Erythroblast (primary cell): ENCODE measurements at regions not wholly inside any gene's neighbourhood (a gene's known extent, or its start where the extent isn't known, plus 50 kb on each side); places are given as distances from the start of the nearest gene placed in this dataset.

ENCODE experiments used
- GATA1 ChIP-seq: IDR thresholded peaks from 2 replicates; pipeline ENCODE4 v1.6.1; 2011; ENCODE audit warnings: low read depth, mild to moderate bottlenecking, control low read depth, low read length, moderate library complexity
- POLR2A ChIP-seq: IDR thresholded peaks from 2 replicates; pipeline ENCODE4 v1.6.1; 2011; ENCODE audit warnings: mild to moderate bottlenecking, low read length

DNA sequence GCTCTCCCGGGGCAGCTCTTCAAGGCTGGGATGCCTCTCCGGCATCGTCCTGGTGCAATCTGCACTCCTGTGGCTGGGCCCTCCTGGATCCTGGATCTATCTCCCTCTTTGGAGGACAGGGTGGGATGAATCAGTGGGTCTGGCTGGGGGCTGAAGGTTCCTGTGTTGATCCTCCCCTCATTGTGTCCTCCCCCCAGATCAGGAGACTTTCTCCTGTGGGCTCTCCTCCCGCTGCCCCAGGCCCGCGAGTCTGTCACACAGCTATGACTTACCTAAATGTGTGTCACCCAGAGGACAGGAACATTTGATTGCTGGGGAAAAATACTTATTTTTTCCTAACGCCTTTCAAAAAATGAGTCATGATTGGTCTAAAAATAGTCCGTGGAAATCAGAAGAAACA, 106.8 kb upstream of the NECTIN1 start:
- TF ChIP-seq POLR2A (no peak), GATA1 (no peak)
